Skin epidermis (tissue), 12 donors: ENCODE measurements at regions not wholly inside any gene's neighbourhood (a gene's known extent, or its start where the extent isn't known, plus 50 kb on each side); places are given as distances from the start of the nearest gene placed in this dataset.

ENCODE experiments used
- H3K27ac ChIP-seq, 21 experiments: fragments of 200-600 bp; sonication (generic) in 11 of 21; one replicate each; pipeline ENCODE4 v1.5.0; 2020; ENCODE audit warnings: mild to moderate bottlenecking in 3 of 21, inconsistent platforms in 2 of 21, moderate library complexity in 2 of 21
- H3K4me3 ChIP-seq, 7 experiments: fragments of 200-600 bp; sonication (generic) in 2 of 7; one replicate each; pipeline ENCODE4 v1.5.0; 2020; ENCODE audit warnings: inconsistent platforms in 2 of 7, mild to moderate bottlenecking in 2 of 7, moderate library complexity in 1 of 7

DNA sequence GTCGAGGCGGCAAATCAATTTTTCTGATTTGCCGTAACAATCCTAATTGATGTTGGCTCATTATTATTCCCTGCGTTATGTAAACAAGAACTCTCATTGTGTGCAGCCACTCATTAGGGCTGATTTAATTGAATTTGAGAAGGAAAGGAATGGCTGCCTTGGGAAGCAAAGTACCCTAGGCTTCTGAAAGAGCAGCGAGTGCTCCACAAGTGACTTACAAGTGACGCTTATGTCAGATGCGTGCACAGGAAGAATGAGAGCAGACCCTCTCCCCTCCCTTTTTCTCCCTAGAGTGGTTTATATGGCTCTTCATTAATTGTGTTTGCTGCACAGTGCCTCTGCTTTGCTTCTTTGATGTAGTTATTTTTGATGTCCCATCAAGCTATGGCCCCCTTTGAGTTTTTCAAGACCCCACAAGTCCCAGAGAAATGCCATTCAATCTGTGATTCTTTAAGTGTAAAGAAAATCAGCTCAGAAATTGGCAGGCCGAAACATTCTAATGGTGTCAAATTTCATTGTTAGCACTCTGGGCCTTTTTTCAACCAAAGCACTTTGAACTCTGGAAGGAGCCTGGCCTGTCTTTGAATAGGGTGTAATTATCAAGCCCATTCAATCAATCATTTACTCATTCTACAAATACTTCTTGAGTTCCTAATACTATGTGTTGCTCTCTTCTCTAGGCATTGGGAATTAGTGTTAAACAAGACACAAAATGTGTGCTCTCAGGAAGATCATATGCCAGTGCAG is 86.8 kb upstream of the VAV3 start:
- H3K27ac ChIP-seq, result peak overlapping the region in 10 of 21 experiments; percentile 39 to 76 (median 55)

DNA sequence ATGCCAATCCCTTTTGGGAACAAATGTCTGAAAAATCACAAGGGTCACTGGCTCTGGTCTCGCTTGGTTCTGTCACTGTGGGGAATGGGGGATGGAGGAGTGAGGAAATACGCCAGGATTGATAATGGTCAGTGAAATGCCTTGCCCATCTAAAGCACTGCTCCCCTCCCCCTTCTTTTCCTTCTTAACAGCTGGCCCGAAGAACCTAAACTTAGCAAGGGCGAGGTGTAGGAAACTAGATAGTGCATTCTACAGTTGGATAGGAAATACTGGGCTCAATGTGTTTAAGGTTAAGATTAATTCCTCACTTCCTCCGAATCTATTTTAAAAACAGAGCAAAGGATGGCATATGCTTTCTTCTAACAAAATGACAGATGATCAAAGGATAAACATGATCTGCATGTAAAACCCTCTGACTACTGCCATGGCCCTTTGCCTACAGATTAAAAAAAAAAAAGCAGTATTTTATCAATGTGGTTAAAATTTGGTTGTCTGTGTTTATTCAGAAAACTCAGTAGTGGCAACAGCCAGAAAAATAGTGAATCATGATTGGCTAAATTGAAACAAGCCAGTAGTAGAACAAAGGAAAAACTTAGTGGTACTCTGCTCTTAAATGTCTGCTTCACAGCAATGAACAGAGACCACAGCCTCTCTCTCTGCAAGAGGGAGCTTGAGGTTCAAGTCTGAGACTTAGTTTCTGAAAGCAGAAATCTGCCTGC is 86.1 kb upstream of the VAV3 start:
- Histone ChIP-seq H3K4me3 (peak overlapping the region in 2 of 7 experiments; percentile 0), H3K27ac (peak overlapping the region in 12 of 21 experiments; percentile 41 to 76 (median 56))

More for the DNA sequence above, 86.8 kb upstream of the VAV3 start:
- peak overlapping the region in 2 of 7 experiments; percentile 0 for H3K4me3 ChIP-seq

DNA sequence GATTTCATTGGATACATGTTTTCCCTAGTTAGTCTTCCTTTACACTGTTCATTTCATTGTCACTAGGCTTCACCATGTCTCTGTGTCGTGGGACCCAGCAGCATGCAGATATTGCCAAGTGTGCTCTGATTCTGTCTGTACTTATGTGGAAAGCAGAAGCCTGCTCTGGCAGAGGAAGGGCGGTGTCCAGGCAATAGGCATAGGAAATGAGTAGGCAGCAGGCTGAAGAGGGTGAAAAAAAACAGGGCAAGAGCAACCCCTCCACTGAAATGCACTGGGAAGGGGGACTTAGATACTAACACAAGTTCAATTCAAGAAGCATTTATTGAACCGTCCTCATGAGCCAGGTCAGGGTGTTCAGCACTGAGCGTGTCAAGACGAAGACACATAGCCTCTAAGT is 85.2 kb upstream of the VAV3 start:
- H3K27ac ChIP-seq, result peak overlapping the region in 13 of 21 experiments; percentile 19 to 76 (median 55)
- H3K4me3 ChIP-seq, result no peak overlapping the region

DNA sequence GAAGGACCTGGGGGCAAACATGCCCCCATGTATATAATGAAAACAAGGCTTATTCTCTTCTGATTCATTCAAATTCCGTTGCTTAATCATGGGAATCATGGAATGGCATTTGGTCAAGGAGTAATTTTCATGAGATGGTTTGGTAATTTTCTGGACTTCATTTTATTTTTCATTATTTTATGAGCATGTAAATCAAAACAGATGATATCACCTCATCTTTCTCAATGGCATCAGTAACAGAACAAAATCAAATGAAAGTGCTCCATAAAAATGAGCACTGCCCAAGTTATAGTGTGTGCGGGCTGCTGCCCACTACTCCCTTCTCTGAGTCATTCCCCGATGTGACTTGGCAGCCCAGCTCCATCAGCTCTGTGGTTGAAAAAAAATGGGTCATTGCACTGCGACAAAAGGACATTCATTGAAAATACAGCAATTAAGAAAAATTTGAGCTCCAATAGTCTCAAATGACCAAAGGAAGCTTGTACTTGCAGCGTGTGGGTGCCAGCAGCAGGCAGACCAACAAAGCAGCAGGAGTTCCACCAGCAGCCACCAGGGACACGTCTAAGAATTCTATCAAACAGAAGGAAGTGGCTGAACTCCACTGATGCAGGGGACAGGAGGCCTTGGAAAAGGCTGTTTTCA is 84.3 kb upstream of the VAV3 start:
- Histone ChIP-seq H3K4me3 (no peak overlapping the region), H3K27ac (peak overlapping the region in 11 of 21 experiments; percentile 8 to 76 (median 55))

DNA sequence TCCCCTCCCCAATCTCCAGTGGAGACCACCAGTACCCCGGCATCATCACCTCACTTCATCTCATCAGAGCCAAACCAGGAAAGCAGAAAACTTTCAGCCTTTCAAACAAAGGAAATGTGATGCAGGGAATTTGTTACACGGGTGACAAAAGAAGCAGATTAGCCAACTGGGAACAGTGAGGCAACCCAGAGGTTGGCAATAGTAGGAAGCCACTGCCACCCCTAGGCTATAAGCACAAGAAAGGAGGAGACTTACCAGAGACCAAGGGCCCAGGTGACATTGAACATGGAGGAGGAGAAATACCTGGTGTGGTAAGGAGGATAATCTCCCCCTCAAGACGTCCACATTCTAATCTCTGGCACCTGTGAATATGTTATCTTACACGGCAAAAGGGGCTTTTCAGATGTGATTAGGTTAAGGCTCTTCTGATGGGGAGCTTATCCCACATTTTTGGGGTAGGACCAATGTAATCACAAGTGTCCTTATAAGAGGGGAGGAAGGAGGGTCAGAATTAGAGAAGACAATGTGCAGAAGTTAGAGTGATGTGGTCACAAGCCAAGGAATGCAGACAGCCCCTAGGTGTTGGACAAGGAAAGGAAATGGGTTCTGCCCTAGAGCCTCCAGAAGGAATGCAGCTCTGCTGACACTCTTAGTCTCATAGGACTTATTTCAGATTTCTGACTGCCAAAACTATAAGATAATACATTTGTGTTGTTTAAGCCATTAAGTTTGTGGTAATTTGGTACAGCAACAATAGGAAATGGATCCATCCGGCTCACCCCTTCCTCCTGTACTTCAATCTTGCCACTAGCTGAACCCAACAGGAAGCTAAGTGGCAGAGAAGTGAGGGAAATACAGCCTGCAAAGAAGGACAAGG is 83.6 kb upstream of the VAV3 start:
- Histone ChIP-seq H3K4me3 (no peak overlapping the region), H3K27ac (peak overlapping the region in 6 of 21 experiments; percentile 13 to 76 (median 34))

DNA sequence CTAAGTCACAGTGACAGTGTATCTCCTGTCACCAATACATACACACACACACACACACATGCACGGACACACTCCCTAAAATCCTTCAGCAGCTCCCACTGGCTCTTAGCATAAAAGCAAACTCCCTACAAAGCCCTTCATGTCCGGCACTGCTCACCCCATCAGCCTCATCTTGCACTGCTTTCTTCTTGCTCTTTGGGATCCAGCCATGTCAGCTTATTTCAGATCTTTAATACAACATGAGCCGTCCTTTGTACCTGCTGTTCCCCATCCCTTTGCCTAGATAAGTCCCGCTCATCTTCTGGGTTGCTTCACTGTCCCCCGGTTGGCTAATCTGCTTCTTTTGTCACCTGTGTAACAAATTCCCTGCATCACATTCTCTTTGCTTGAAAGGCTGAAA is 82.1 kb upstream of the VAV3 start:
- H3K4me3 ChIP-seq, result no peak overlapping the region
- H3K27ac ChIP-seq, result no peak overlapping the region

DNA sequence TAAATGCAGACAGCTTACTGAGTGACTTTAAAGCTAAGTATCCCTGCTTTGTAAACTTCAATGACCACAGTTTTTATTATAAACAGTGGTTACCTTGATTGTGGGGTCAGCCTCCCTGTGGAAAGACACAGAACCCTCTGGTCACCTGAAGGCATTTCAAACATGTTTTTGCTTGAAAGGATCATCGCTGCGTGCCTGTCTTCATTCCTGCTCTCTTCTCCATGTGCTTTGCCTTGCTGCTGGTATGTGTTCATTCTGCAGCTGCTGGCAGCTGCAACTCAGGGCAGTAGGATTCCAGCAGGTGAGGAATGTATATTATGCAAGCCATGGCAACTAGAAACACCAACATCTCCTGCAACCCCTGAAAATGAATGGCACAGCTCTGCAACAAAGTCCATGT is 81.0 kb upstream of the VAV3 start:
- no peak overlapping the region for H3K27ac ChIP-seq

DNA sequence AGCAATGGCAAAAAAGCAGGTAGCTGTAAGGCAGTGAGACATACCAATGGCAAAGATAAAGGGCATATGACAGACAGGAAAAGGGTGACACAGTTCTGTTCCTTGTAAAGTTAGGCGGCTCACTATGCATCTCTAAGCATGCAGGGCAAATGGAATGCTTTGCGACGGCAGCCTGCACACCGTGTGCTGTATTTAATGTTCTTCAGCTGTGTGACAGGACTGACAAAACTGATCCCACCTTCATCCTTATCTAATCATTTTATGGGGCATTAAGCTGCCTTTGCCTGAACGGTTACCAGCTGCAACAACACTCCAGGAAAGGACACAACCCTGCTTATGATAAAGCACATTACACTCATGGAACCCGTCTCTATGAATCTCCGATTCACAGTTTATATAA is 80.5 kb upstream of the VAV3 start:
- H3K4me3 ChIP-seq, result no peak overlapping the region

More for the DNA sequence above, 81.0 kb upstream of the VAV3 start:
- H3K4me3 ChIP-seq, result no peak overlapping the region

DNA sequence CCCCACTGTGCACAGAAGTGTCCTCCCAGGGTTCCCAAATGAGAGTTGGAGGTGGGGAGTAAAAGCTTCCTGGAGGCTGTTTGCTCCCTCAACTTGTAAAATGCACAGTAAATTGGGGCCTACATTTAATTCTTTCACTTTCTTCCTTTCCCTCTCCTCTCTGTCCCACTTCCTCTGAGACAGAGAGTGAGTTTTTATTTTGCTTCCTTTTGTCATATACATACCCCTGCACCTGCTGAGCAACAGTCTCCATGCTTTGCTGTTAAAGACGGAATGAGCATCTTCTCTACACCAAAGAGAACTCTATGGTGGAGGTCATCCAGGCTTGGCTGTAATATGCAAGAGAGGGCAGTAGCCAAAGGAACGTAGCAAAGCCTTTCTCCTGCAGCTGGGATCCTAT is 79.3 kb upstream of the VAV3 start:
- H3K4me3 ChIP-seq, result no peak overlapping the region
- no peak overlapping the region for H3K27ac ChIP-seq

More for the DNA sequence above, 80.5 kb upstream of the VAV3 start:
- no peak overlapping the region for H3K27ac ChIP-seq

DNA sequence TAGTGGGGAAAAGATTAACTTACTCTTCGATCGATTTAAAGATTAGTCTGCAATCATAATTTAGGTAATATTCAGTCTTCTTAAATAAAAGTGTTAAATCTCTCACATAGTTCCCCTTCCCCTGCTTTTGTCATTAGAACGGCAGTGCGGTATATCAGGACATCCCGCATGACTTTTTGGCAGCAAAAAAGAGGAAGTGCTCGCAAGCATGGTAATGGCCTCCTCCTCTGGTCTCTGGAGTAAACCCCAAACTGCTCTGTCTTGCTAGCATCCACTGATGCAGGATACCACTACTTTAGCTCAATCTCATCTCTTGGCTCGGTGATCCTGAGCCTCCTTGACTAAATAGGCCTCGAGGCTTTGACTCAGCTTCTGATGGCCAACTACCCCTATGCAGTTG is 78.7 kb upstream of the VAV3 start:
- Histone ChIP-seq H3K27ac (peak overlapping the region in 1 of 21 experiments; percentile 18), H3K4me3 (no peak overlapping the region)

DNA sequence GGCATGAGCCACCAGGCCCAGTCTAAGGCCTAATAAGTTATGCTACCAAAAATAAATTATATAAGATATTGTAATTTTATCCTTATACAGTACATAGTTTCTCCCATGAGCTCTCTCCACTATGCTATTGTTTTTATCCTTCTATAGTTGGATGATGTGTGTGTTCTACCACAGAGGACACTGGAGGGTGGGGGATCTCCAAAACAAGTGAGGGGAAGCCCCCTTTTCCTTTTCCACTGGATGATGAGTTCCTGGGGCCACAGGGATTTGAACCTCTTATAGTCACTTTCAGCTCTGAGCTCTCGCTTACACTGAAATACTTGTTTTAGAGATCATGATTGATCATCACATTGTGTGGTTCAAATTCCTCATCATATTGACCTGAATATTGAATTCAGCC is 77.6 kb upstream of the VAV3 start:
- Histone ChIP-seq H3K4me3 (no peak overlapping the region), H3K27ac (no peak overlapping the region)

DNA sequence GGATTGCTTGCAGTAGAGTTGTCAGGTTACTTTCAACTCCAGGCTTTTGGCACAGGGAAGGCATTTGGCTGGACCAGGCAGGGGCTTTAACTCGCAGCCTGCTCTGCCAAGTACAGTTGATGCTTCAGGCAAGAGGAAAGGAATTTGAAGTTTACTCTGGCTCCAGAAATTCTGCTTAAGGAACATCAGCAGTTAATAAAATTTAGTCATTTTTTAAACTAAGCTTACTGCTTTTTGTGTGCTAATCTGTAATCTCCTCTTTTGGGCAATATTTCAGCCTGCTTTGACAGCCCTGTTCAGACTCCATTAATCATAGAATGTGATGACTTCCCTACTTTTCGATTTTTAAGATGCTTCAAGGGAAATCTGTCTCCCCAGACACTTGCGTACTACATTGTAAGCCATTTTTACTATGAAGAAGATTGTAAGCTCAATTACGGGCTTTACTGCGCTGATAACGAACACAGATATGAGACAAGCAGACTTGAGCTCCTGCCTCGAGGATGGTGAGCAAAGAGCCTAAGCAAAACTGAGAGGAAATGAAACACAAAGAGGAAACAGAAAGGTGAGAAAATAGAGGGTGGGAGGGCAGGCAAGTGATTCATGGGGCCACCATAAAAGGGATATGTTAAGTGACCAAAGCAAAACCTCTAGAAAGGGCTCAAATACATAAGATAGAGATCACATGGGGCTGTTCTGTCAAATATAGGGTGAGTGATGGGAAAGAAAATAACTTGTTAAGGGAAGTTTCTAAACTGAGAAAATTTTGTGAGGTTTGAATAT is 76.6 kb upstream of the VAV3 start:
- no peak overlapping the region for H3K4me3 ChIP-seq
- peak overlapping the region in 7 of 21 experiments; percentile 4 to 74 (median 37) for H3K27ac ChIP-seq

DNA sequence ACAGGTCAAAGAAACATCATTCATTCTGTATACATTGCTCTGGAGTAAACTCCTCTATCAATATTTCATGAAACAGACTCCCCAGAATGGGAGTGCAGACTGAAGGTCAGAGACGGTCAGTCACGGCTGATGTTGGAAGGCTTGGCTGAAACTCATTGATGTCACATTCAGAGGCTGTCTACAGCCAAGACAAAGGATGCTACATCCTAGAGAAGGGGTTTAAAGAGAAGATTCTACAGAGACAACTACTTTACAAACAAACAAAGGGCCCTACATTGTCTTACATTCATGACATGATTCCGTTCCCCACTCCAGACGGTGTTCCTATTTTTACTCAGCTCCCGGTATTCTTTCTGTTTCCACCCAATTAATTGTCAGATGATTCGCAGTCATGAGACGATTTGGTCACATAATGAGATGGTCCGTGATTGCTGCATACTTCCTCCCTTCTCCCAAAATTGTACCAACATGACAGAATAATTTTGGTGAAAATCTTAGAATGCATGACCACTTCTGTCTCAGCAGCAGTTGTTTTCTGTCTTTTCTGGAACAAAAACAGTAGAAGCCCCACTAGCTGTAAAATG is 73.8 kb upstream of the VAV3 start:
- peak overlapping the region in 3 of 21 experiments; percentile 34 to 56 (median 48) for H3K27ac ChIP-seq
- H3K4me3 ChIP-seq, result no peak overlapping the region

DNA sequence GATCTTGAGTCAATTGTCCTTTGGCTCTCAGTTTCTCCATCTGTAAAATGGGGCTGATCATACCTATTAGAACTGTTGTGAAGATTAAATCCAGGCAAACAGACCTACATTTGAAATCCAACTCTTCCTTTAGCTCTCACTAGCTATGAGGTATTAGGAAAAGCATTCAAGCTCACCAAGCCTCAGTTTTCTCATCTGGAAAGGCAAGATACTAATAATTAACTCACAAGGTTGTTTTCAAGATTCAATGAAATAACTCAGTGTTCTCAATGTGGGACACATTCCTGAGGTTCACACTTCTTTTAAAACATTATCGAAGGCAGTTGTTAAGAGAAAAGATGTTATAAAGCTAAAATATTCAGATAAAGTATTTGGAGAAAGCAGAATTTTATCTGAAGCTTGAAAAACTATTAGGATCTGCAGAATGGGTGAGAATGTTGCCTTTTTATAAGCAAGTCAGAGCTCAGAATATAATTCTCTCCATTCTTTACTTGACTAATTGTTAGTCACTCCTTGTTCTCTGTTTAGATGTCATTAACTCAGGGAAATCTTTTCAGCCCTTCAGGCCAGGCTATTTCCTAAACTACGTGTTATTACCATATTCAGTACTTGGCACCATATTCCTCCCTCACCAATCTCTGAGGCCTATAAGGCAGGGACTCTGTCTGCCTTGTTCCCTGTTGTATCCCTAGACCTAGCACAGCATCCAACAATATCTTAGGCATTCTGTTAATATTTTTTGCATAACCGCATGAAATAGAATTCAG is 72.0 kb upstream of the VAV3 start:
- no peak overlapping the region for H3K4me3 ChIP-seq

DNA sequence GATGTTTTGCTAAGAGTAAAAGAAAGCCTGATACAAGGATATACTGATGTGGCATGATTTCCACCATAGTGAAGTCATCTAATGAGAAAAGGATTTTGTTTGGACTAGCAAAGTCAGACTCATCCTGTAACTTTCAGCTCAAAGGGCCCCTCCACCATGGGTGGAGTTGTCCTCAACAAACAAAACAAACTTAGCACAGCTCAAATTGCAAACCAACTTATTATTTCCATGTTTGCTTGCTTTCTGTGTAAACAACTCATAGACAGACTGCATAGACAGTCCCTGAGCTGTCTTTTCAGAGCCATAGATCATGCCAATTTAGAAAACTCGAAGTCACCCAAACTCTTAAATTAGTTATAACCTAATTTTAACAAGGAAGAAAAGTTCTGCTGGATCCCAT is 69.4 kb upstream of the VAV3 start:
- H3K27ac ChIP-seq, result peak overlapping the region in 4 of 21 experiments; percentile 28 to 69 (median 38)
- H3K4me3 ChIP-seq, result no peak overlapping the region

More for the DNA sequence above, 72.0 kb upstream of the VAV3 start:
- no peak overlapping the region for H3K27ac ChIP-seq

DNA sequence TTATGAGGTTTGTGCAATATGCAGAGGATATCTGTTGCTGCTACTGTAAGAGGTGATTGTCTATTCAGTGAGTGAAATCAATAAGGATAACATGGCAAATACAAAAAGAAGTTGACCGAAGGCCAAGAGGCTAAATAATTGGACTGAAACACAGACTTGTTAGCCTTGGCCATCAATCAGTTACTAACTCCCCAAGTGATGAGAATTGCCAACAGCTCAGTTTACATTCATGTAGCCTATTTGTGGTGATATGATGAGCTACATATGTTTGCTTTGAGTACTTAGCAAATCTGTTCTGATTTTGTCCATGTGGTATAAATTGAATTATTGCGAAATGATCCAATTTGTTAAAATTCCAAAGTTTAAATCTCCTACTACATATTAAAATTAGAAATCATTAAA is 68.6 kb upstream of the VAV3 start:
- H3K27ac ChIP-seq, result peak overlapping the region in 1 of 21 experiments; percentile 22
- H3K4me3 ChIP-seq, result no peak overlapping the region

DNA sequence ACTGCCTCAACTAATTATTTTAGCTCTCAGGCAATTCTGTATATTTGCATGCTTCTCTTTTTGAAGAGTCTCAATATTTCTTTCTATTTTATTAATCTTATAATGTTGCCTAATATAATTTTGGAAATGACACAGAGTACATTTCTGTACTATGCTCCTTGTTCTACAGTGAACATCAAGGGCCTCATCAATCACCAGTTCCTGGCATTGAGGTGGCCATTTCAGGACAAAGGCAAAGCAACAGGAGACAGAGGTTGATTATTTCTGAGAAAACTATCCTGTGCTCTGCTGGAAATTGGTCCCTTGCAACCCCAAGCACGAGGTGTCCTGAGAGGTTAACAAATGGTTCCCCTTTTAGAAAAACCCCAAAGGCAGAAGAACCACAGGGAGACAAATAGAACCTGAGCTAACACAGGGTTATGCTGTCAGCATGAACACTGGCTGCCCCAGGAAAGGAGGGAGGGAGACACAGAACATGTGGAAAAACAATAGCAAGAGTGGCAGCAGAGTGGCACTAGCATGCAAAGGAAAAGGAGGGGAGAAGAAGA is 63.9 kb upstream of the VAV3 start:
- Histone ChIP-seq H3K4me3 (no peak overlapping the region), H3K27ac (no peak overlapping the region)
